ENCODE measurements at regions not wholly inside any gene's neighbourhood (a gene's known extent, or its start where the extent isn't known, plus 50 kb on each side); places are given as distances from the start of the nearest gene placed in this dataset.

- TF ChIP-seq CTCF (IDR thresholded peaks at IDR 0.05) (no peak), POLR2A (IDR thresholded peaks at IDR 0.05) (no peak)
These were observed 186.1 kb downstream of the KTN1 start for GRCh38 chr14:55766071-55766470.
